ENCODE measurements at regions not wholly inside any gene's neighbourhood (a gene's known extent, or its start where the extent isn't known, plus 50 kb on each side); places are given as distances from the start of the nearest gene placed in this dataset.

- no peak for DNase-seq (ENCODE audit: low read depth)
- Histone ChIP-seq H3K36me3 (ENCODE audit: control insufficient read depth, insufficient read depth, low read length) (peaks cover 2% of the 10 kb centered on the region), H3K4me3 (ENCODE audit: low read depth, low read length) (no peak overlapping the region), H3K27me3 (ENCODE audit: control insufficient read depth, insufficient read depth, low read length) (no peaks in the 10 kb centered on the region)
- peak; percentile 78 for TF ChIP-seq CTCF (IDR thresholded peaks at IDR 0.05; ENCODE audit: insufficient read depth, low read length, poor library complexity, severe bottlenecking)
Observed at GRCh38 chr7:130896898-130897514, 163.0 kb upstream of the KLF14 start.

GRCh38 chr7:130897515-130898419 is 163.8 kb upstream of the KLF14 start:
- no peak for TF ChIP-seq CTCF (IDR thresholded peaks at IDR 0.05; ENCODE audit: insufficient read depth, low read length, poor library complexity, severe bottlenecking)
- H3K4me3 ChIP-seq (ENCODE audit: low read depth, low read length): no peak overlapping the region
- DNase-seq (ENCODE audit: low read depth): no peak
- H3K36me3 ChIP-seq (ENCODE audit: control insufficient read depth, insufficient read depth, low read length): peaks cover 4% of the 10 kb centered on the region
- no peaks in the 10 kb centered on the region for H3K27me3 ChIP-seq (ENCODE audit: control insufficient read depth, insufficient read depth, low read length)

- H3K4me3 ChIP-seq (ENCODE audit: low read depth, low read length): no peak overlapping the region
- TF ChIP-seq CTCF (IDR thresholded peaks at IDR 0.05; ENCODE audit: insufficient read depth, low read length, poor library complexity, severe bottlenecking): no peak
- peaks cover 4% of the 10 kb centered on the region for H3K36me3 ChIP-seq (ENCODE audit: control insufficient read depth, insufficient read depth, low read length)
- no peaks in the 10 kb centered on the region for H3K27me3 ChIP-seq (ENCODE audit: control insufficient read depth, insufficient read depth, low read length)
- DNase-seq (ENCODE audit: low read depth): no peak
Observed at GRCh38 chr7:130899071-130899560, 165.1 kb upstream of the KLF14 start.

GRCh38 chr7:130899638-130900401 is 165.8 kb upstream of the KLF14 start:
- DNase-seq (ENCODE audit: low read depth): no peak
- H3K36me3 ChIP-seq (ENCODE audit: control insufficient read depth, insufficient read depth, low read length): peaks cover 4% of the 10 kb centered on the region
- no peaks in the 10 kb centered on the region for H3K27me3 ChIP-seq (ENCODE audit: control insufficient read depth, insufficient read depth, low read length)
- no peak overlapping the region for H3K4me3 ChIP-seq (ENCODE audit: low read depth, low read length)
- TF ChIP-seq CTCF (IDR thresholded peaks at IDR 0.05; ENCODE audit: insufficient read depth, low read length, poor library complexity, severe bottlenecking): no peak

GRCh38 chr7:130900471-130901076 is 166.6 kb upstream of the KLF14 start:
- TF ChIP-seq CTCF (IDR thresholded peaks at IDR 0.05; ENCODE audit: insufficient read depth, low read length, poor library complexity, severe bottlenecking): no peak
- no peak for DNase-seq (ENCODE audit: low read depth)
- Histone ChIP-seq H3K36me3 (ENCODE audit: control insufficient read depth, insufficient read depth, low read length) (peaks cover 4% of the 10 kb centered on the region), H3K4me3 (ENCODE audit: low read depth, low read length) (no peak overlapping the region), H3K27me3 (ENCODE audit: control insufficient read depth, insufficient read depth, low read length) (no peaks in the 10 kb centered on the region)

Data from kidney epithelial cell (primary cell).